Suprapubic skin (tissue), 4 donors: ENCODE measurements at regions not wholly inside any gene's neighbourhood (a gene's known extent, or its start where the extent isn't known, plus 50 kb on each side); places are given as distances from the start of the nearest gene placed in this dataset.
"Not testable (repeated sequence)": the region's sequence is repeated elsewhere in the genome, so short reads cannot be mapped to it uniquely, and the experiment has no call there.

ENCODE experiments used
- DNase-seq, 2 donors: peaks; one replicate each; pipeline ENCODE4 v3.0.0-alpha.2; 2019; ENCODE audit warnings: low spot score in 2 of 2
- H3K27ac ChIP-seq: fragments of 200-600 bp; sonication (generic); one replicate; pipeline ENCODE4 v1.5.1; 2019
- H3K27me3 ChIP-seq: fragments of 200-600 bp; sonication (generic); one replicate; pipeline ENCODE4 v1.5.1; 2019
- H3K36me3 ChIP-seq: fragments of 200-600 bp; sonication (generic); one replicate; pipeline ENCODE4 v1.5.1; 2019
- H3K4me1 ChIP-seq: fragments of 200-600 bp; sonication (generic); one replicate; pipeline ENCODE4 v1.5.1; 2019
- H3K4me3 ChIP-seq: fragments of 200-600 bp; sonication (generic); one replicate; pipeline ENCODE4 v1.5.1; 2019; ENCODE audit warnings: mild to moderate bottlenecking
- H3K9me3 ChIP-seq: fragments of 200-600 bp; sonication (generic); one replicate; pipeline ENCODE4 v1.5.1; 2019
- CTCF ChIP-seq, 2 donors: fragments of 200-600 bp in 1 of 2; fragments of 450-650 bp in 1 of 2; sonication (generic) in 1 of 2; IDR thresholded peaks; one replicate each; pipeline ENCODE4 v1.5.1; 2016 to 2019; ENCODE audit warnings: antibody characterized with exemption in 2 of 2, mild to moderate bottlenecking in 1 of 2, moderate library complexity in 1 of 2
- EP300 ChIP-seq: sonication (generic); formaldehyde crosslinking; IDR thresholded peaks from one replicate; pipeline ENCODE4 v1.6.1; 2017; ENCODE audit warnings: antibody characterized with exemption
- POLR2A ChIP-seq, 2 donors: fragments of 450-650 bp; IDR thresholded peaks; one replicate each; pipeline ENCODE4 v1.6.1; 2017; ENCODE audit warnings: antibody characterized with exemption in 2 of 2, mild to moderate bottlenecking in 2 of 2, moderate library complexity in 2 of 2
- POLR2AphosphoS5 ChIP-seq, 3 donors: sonication (generic); formaldehyde crosslinking; IDR thresholded peaks; one replicate each; pipeline ENCODE4 v1.6.1; 2017; ENCODE audit warnings: antibody characterized with exemption in 3 of 3
- WGBS: methylation state at CpG from one replicate; pipeline ENCODE4 v1.1.5; 2018; 5-methylcytosine and 5-hydroxymethylcytosine counted together

GRCh38 chr6:81353262-81353661 is 399.2 kb downstream of the TENT5A start:
- no peak overlapping the region for H3K4me3 ChIP-seq
- no peak for DNase-seq
- no peaks in the 10 kb centered on the region for H3K9me3 ChIP-seq
- H3K27me3 ChIP-seq, result no peaks in the 10 kb centered on the region
- no peaks in the 10 kb centered on the region for H3K36me3 ChIP-seq
- no peak overlapping the region for H3K27ac ChIP-seq
- TF ChIP-seq EP300 (no peak), CTCF (IDR thresholded peaks at IDR 0.05) (no peak), POLR2A (IDR thresholded peaks at IDR 0.05) (no peak)
- WGBS, result 92% methylated on average over 3 of the region's 3 CpGs
- no peaks in the 10 kb centered on the region for H3K4me1 ChIP-seq

- H3K36me3 ChIP-seq, H3K27me3 ChIP-seq, DNase-seq, H3K4me1 ChIP-seq, H3K4me3 ChIP-seq, H3K9me3 ChIP-seq, H3K27ac ChIP-seq: not testable (repeated sequence)
- WGBS, result 90% methylated on average over 8 of the region's 8 CpGs
Observed at GRCh38 chr6:81344026-81344425, 408.5 kb downstream of the TENT5A start.

GRCh38 chr6:81340946-81341345 is 411.5 kb downstream of the TENT5A start:
- Histone ChIP-seq H3K27ac (no peak overlapping the region), H3K36me3 (no peaks in the 10 kb centered on the region), H3K27me3 (no peaks in the 10 kb centered on the region), H3K4me1 (no peaks in the 10 kb centered on the region), H3K9me3 (peaks cover 4% of the 10 kb centered on the region), H3K4me3 (no peak overlapping the region)
- TF ChIP-seq POLR2A (IDR thresholded peaks at IDR 0.05), result no peak
- no peak for TF ChIP-seq POLR2AphosphoS5 (IDR thresholded peaks at IDR 0.05)
- no peak for TF ChIP-seq CTCF (IDR thresholded peaks at IDR 0.05)
- TF ChIP-seq EP300, result no peak
- 92% methylated on average over 3 of the region's 4 CpGs for WGBS
- DNase-seq, result no peak

GRCh38 chr6:81331526-81331925 is 421.0 kb downstream of the TENT5A start:
- no peaks in the 10 kb centered on the region for H3K36me3 ChIP-seq
- H3K4me3 ChIP-seq, result no peak overlapping the region
- no peak overlapping the region for H3K27ac ChIP-seq
- TF ChIP-seq POLR2AphosphoS5 (IDR thresholded peaks at IDR 0.05), result no peak
- TF ChIP-seq EP300, result no peak
- TF ChIP-seq POLR2A (IDR thresholded peaks at IDR 0.05), result no peak
- TF ChIP-seq CTCF (IDR thresholded peaks at IDR 0.05), result no peak
- H3K4me1 ChIP-seq, result no peaks in the 10 kb centered on the region
- H3K27me3 ChIP-seq, result no peaks in the 10 kb centered on the region
- no peak for DNase-seq
- H3K9me3 ChIP-seq, result peaks cover 1% of the 10 kb centered on the region
- WGBS, result 71% methylated on average over 1 of the region's 1 CpG

- no peak for TF ChIP-seq CTCF (IDR thresholded peaks at IDR 0.05)
- TF ChIP-seq POLR2AphosphoS5 (IDR thresholded peaks at IDR 0.05), result no peak
- TF ChIP-seq EP300, result no peak
- TF ChIP-seq POLR2A (IDR thresholded peaks at IDR 0.05), result no peak
- Histone ChIP-seq H3K4me1 (no peaks in the 10 kb centered on the region), H3K4me3 (no peak overlapping the region), H3K27me3 (no peaks in the 10 kb centered on the region), H3K27ac (no peak overlapping the region), H3K9me3 (no peaks in the 10 kb centered on the region), H3K36me3 (no peaks in the 10 kb centered on the region)
- DNase-seq, result no peak
- 93% methylated on average over 2 of the region's 2 CpGs for WGBS
Observed at GRCh38 chr6:81328700-81329099, 423.8 kb downstream of the TENT5A start.

GRCh38 chr6:81326881-81327561 is 425.5 kb downstream of the TENT5A start:
- TF ChIP-seq POLR2A (IDR thresholded peaks at IDR 0.05) (no peak), CTCF (IDR thresholded peaks at IDR 0.05) (no peak), POLR2AphosphoS5 (IDR thresholded peaks at IDR 0.05) (no peak), EP300 (no peak)
- Histone ChIP-seq H3K4me1 (no peaks in the 10 kb centered on the region), H3K9me3 (no peaks in the 10 kb centered on the region), H3K36me3 (no peaks in the 10 kb centered on the region), H3K27me3 (no peaks in the 10 kb centered on the region), H3K4me3 (no peak overlapping the region), H3K27ac (no peak overlapping the region)
- DNase-seq, result no peak
- 58% methylated on average over 7 of the region's 7 CpGs for WGBS
